Ovary (tissue), 3 donors: ENCODE measurements at regions not wholly inside any gene's neighbourhood (a gene's known extent, or its start where the extent isn't known, plus 50 kb on each side); places are given as distances from the start of the nearest gene placed in this dataset.

ENCODE experiments used
- CTCF ChIP-seq, 3 donors: fragments of 450-650 bp in 2 of 3; fragments of 200-600 bp in 1 of 3; IDR thresholded peaks; one replicate each; pipeline versions ENCODE4 v1.5.1 to v1.8.0; 2016 to 2022; ENCODE audit warnings: antibody characterized with exemption in 3 of 3, mild to moderate bottlenecking in 1 of 3
- EP300 ChIP-seq: sonication (generic); formaldehyde crosslinking; IDR thresholded peaks from one replicate; pipeline ENCODE4 v1.6.1; 2017; ENCODE audit warnings: antibody characterized with exemption
- POLR2A ChIP-seq: fragments of 450-650 bp; IDR thresholded peaks from one replicate; pipeline ENCODE4 v1.6.1; 2017; ENCODE audit warnings: antibody characterized with exemption, mild to moderate bottlenecking, moderate library complexity
- donor health status: DM: no; HTN: no; CAD: no.

GRCh38 chr6:103107985-103108384 is 1714.5 kb downstream of the GRIK2 start:
- no peak for TF ChIP-seq CTCF (IDR thresholded peaks at IDR 0.05)
- no peak for TF ChIP-seq POLR2A
- TF ChIP-seq EP300, result no peak
